ENCODE measurements at regions not wholly inside any gene's neighbourhood (a gene's known extent, or its start where the extent isn't known, plus 50 kb on each side); places are given as distances from the start of the nearest gene placed in this dataset.

GRCh38 chr22:48505891-48506290, 1321.8 kb downstream of the BRD1 start (continued):
- TF ChIP-seq SIN3A (IDR thresholded peaks at IDR 0.05; ENCODE audit: low read depth) (no peak), RAD21 (IDR thresholded peaks at IDR 0.05; ENCODE audit: low read depth) (no peak), ZNF274 (IDR thresholded peaks at IDR 0.05; ENCODE audit: low read depth, low read length) (no peak), SP1 (IDR thresholded peaks at IDR 0.05; ENCODE audit: low read depth) (no peak), FOSL1 (IDR thresholded peaks at IDR 0.05; ENCODE audit: low read depth) (no peak), POLR2AphosphoS5 (IDR thresholded peaks at IDR 0.05; ENCODE audit: low read depth, low read length) (no peak), EGR1 (IDR thresholded peaks at IDR 0.05; ENCODE audit: low read depth) (no peak), POLR2A (IDR thresholded peaks at IDR 0.05; ENCODE audit: borderline replicate concordance, extremely low read depth, insufficient read depth, insufficient read length) (no peak), ZFX (IDR thresholded peaks at IDR 0.05) (no peak)

- no peak overlapping the region for H3K4me3 ChIP-seq (replicated peaks in 1 of 2; ENCODE audit: low read depth in 1 of 2, low read length in 2 of 2)
- ChIA-PET POLR2A (no interaction called here), CTCF (no interaction called here), RAD21 (ENCODE audit: low non-redundant PET in 1 of 2, low total read pairs in 2 of 2, uncharacterized antibody in 2 of 2, unreplicated experiment in 2 of 2) (no interaction called here)
- H3K4me1 ChIP-seq (ENCODE audit: control insufficient read depth in 1 of 2, insufficient read depth in 2 of 2, low read length in 2 of 2): no peaks in the 10 kb centered on the region
- H3K36me3 ChIP-seq (ENCODE audit: control insufficient read depth in 1 of 2, insufficient read depth in 2 of 2, low read length in 2 of 2): no peaks in the 10 kb centered on the region
- no peaks in the 10 kb centered on the region for H3K9me2 ChIP-seq (ENCODE audit: insufficient read depth)
- H3K9me3 ChIP-seq (ENCODE audit: control insufficient read depth in 1 of 2, insufficient read depth in 1 of 2, low read depth in 1 of 2, low read length in 2 of 2): no peaks in the 10 kb centered on the region
- no peak overlapping the region for H2AFZ ChIP-seq (ENCODE audit: low read depth, low read length, poor library complexity, severe bottlenecking)
- no peak overlapping the region for H3K27ac ChIP-seq (ENCODE audit: low read depth, low read length)
- intact Hi-C loops (cut with micrococcal nuclease): no loop called here
- BruUV-seq (replicated peaks): no TSS peak
- H3K4me2 ChIP-seq (ENCODE audit: low read length): no peak overlapping the region
- H4K20me1 ChIP-seq (ENCODE audit: insufficient read depth): no peaks in the 10 kb centered on the region
- ATAC-seq (no peak), DNase-seq (ENCODE audit: low read depth, low spot score) (no peak)
- no peaks in the 10 kb centered on the region for H3K79me2 ChIP-seq (ENCODE audit: insufficient read depth, low read length)
- TF ChIP-seq SP1 (IDR thresholded peaks at IDR 0.05; ENCODE audit: low read depth) (no peak), EGR1 (IDR thresholded peaks at IDR 0.05; ENCODE audit: low read depth) (no peak), EZH2 (IDR thresholded peaks at IDR 0.05) (no peak), CBX3 (IDR thresholded peaks at IDR 0.05; ENCODE audit: low read depth) (no peak), SRF (IDR thresholded peaks at IDR 0.05; ENCODE audit: low read depth) (no peak)
- H3K9ac ChIP-seq (ENCODE audit: low read length): no peak overlapping the region
- H3K27me3 ChIP-seq (ENCODE audit: insufficient read depth, low read length): no peaks in the 10 kb centered on the region
Observed at GRCh38 chr22:48504519-48505140, 1323.0 kb downstream of the BRD1 start.
